Gastrocnemius medialis (tissue), 4 donors: ENCODE measurements at regions not wholly inside any gene's neighbourhood (a gene's known extent, or its start where the extent isn't known, plus 50 kb on each side); places are given as distances from the start of the nearest gene placed in this dataset.

Source experiments
- CTCF ChIP-seq, 5 experiments: fragments of 450-650 bp in 3 of 5; fragments of 200-600 bp in 2 of 5; sonication (generic) in 2 of 5; IDR thresholded peaks in 4 of 5; conservative IDR thresholded peaks in 1 of 5; 1 replicate in 4 of 5; 2 replicates in 1 of 5; pipeline ENCODE4 v1.5.1; 2016 to 2019; ENCODE audit warnings: antibody characterized with exemption in 5 of 5, mild to moderate bottlenecking in 3 of 5, moderate library complexity in 3 of 5
- POLR2A ChIP-seq, 2 donors: fragments of 450-650 bp; IDR thresholded peaks; one replicate each; pipeline ENCODE4 v1.6.1; 2017; ENCODE audit warnings: antibody characterized with exemption in 2 of 2, mild to moderate bottlenecking in 2 of 2, moderate library complexity in 2 of 2

- TF ChIP-seq CTCF (IDR thresholded peaks at IDR 0.05 in 4 of 5, conservative IDR thresholded peaks at IDR 0.05 in 1 of 5) = no peak
- no peak for TF ChIP-seq POLR2A (IDR thresholded peaks at IDR 0.05)
These were observed 195.3 kb upstream of the CDH2 start for GRCh38 chr18:28372186-28372585.
